ENCODE measurements at regions not wholly inside any gene's neighbourhood (a gene's known extent, or its start where the extent isn't known, plus 50 kb on each side); places are given as distances from the start of the nearest gene placed in this dataset.

- CTCF ChIA-PET = no interaction called here
- POLR2A ChIA-PET = no interaction called here
- Mint-ChIP-seq H3K4me3 (no peak overlapping the region), H3K27ac (no peak overlapping the region), H3K36me3 (no peaks in the 10 kb centered on the region), H3K27me3 (ENCODE audit: low read depth) (no peaks in the 10 kb centered on the region), H3K4me1 (peaks cover 2% of the 10 kb centered on the region; the same call in 1 of the 2 replicates), H3K9me3 (peaks cover 5% of the 10 kb centered on the region)
- TF ChIP-seq, protein P1, sequence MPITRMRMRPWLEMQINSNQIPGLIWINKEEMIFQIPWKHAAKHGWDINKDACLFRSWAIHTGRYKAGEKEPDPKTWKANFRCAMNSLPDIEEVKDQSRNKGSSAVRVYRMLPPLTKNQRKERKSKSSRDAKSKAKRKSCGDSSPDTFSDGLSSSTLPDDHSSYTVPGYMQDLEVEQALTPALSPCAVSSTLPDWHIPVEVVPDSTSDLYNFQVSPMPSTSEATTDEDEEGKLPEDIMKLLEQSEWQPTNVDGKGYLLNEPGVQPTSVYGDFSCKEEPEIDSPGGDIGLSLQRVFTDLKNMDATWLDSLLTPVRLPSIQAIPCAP (CRISPR knock-in tag; IDR thresholded peaks at IDR 0.05) = no peak
- no peak for TF ChIP-seq FOXJ3 (CRISPR knock-in tag; IDR thresholded peaks at IDR 0.05; ENCODE audit: borderline replicate concordance)
- TF ChIP-seq TEAD1 (CRISPR knock-in tag; IDR thresholded peaks at IDR 0.05) = no peak
- TF ChIP-seq ZNF671 (CRISPR knock-in tag; IDR thresholded peaks at IDR 0.05) = no peak
- TF ChIP-seq, protein P2, sequence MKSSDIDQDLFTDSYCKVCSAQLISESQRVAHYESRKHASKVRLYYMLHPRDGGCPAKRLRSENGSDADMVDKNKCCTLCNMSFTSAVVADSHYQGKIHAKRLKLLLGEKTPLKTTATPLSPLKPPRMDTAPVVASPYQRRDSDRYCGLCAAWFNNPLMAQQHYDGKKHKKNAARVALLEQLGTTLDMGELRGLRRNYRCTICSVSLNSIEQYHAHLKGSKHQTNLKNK (CRISPR knock-in tag; IDR thresholded peaks at IDR 0.05) = no peak
- TF ChIP-seq TEAD4 (CRISPR knock-in tag; IDR thresholded peaks at IDR 0.05) = no peak
- no peak for TF ChIP-seq ATF1 (CRISPR knock-in tag; IDR thresholded peaks at IDR 0.05)
- TF ChIP-seq SMAD3 (CRISPR knock-in tag; IDR thresholded peaks at IDR 0.05; ENCODE audit: borderline replicate concordance) = no peak
- no peak for TF ChIP-seq NFATC4 (CRISPR knock-in tag; IDR thresholded peaks at IDR 0.05)
- no peak for TF ChIP-seq ATF3 (CRISPR knock-in tag; conservative IDR thresholded peaks at IDR 0.05)
- no peak for TF ChIP-seq PRDM15 (CRISPR knock-in tag; IDR thresholded peaks at IDR 0.05)
- no peak for ATAC-seq
- no peak for DNase-seq (ENCODE audit: low spot score)
Observed at GRCh38 chr12:66739940-66740651, 61.2 kb upstream of the GRIP1 start.

DNA sequence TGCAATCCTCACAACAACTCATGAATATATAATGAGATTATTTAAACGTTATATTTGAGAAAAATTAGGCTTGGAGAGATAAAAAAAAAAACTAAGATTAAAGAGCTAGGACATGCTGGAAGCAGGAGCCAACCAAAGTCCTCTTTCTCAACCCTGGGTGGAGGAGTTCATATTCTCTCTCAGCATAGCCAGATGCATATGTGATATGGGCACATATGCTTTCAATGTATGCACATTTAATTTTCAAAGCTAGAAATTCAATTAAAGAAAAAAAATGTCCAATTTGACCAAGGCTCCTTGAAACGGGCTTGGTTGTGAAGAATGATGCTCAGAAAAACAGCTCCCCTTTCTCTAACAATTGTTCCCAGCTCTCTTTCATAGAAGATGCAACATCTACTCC is 61.9 kb upstream of the GRIP1 start:
- H3K27me3 Mint-ChIP-seq (ENCODE audit: low read depth) = no peaks in the 10 kb centered on the region

DNA sequence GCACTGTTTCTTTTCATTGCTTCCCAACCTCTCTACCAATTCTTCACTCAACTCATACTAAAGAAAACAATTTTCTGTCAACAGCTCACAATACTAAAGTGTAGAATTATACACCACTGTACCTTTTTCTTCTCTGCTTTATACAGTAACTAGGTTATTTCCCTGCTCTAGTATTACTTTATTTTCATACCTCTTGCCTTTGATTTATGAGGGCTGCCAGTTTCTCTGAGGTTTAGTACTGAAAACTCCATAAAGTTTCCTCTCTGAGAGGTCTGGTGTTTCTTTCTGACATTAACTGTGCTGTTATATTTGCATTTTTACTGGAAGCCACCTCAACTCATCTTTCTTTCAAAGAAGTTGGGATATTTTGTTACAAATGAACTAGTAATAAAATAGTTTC is 63.0 kb upstream of the GRIP1 start:
- H3K9me3 Mint-ChIP-seq = peaks cover 5% of the 10 kb centered on the region
- ChIA-PET CTCF (no interaction called here), POLR2A (no interaction called here)
- no peak for ATAC-seq
- H3K4me3 Mint-ChIP-seq = no peak overlapping the region
- H3K36me3 Mint-ChIP-seq = no peaks in the 10 kb centered on the region
- H3K27me3 Mint-ChIP-seq (ENCODE audit: low read depth) = no peaks in the 10 kb centered on the region
- no peak for DNase-seq (ENCODE audit: low spot score)
- peaks cover 14% of the 10 kb centered on the region for H3K4me1 Mint-ChIP-seq
- no peak overlapping the region for H3K27ac Mint-ChIP-seq
- no peak for TF ChIP-seq CBFB (CRISPR knock-in tag; IDR thresholded peaks at IDR 0.05; ENCODE audit: low read depth)
- TF ChIP-seq, protein P3, sequence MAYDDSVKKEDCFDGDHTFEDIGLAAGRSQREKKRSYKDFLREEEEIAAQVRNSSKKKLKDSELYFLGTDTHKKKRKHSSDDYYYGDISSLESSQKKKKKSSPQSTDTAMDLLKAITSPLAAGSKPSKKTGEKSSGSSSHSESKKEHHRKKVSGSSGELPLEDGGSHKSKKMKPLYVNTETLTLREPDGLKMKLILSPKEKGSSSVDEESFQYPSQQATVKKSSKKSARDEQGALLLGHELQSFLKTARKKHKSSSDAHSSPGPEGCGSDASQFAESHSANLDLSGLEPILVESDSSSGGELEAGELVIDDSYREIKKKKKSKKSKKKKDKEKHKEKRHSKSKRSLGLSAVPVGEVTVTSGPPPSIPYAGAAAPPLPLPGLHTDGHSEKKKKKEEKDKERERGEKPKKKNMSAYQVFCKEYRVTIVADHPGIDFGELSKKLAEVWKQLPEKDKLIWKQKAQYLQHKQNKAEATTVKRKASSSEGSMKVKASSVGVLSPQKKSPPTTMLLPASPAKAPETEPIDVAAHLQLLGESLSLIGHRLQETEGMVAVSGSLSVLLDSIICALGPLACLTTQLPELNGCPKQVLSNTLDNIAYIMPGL (CRISPR knock-in tag; IDR thresholded peaks at IDR 0.05) = no peak
- TF ChIP-seq NFYB (CRISPR knock-in tag; conservative IDR thresholded peaks at IDR 0.05; ENCODE audit: low read depth) = no peak
- TF ChIP-seq, protein P1 (CRISPR knock-in tag; IDR thresholded peaks at IDR 0.05) = no peak
- no peak for TF ChIP-seq ARID4B (CRISPR knock-in tag; IDR thresholded peaks at IDR 0.05; ENCODE audit: borderline replicate concordance)
- TF ChIP-seq ESRRA (CRISPR knock-in tag; IDR thresholded peaks at IDR 0.05; ENCODE audit: borderline replicate concordance) = no peak
- no peak for TF ChIP-seq ZNF219 (CRISPR knock-in tag; IDR thresholded peaks at IDR 0.05; ENCODE audit: borderline replicate concordance)
- no peak for TF ChIP-seq ZNF423 (CRISPR knock-in tag; IDR thresholded peaks at IDR 0.05)
- no peak for TF ChIP-seq MYBL2 (CRISPR knock-in tag; IDR thresholded peaks at IDR 0.05)

More for the DNA sequence above, 61.9 kb upstream of the GRIP1 start:
- CTCF ChIA-PET = no interaction called here
- DNase-seq (ENCODE audit: low spot score) (no peak), ATAC-seq (no peak)
- TF ChIP-seq ZNF263 (CRISPR knock-in tag; IDR thresholded peaks at IDR 0.05; ENCODE audit: low read depth) (no peak), PRRX2 (CRISPR knock-in tag; IDR thresholded peaks at IDR 0.05) (no peak), RORB (CRISPR knock-in tag; IDR thresholded peaks at IDR 0.05) (no peak), MXD4 (CRISPR knock-in tag; IDR thresholded peaks at IDR 0.05; ENCODE audit: borderline replicate concordance) (no peak), CREB1 (CRISPR knock-in tag; IDR thresholded peaks at IDR 0.05) (no peak), TEAD4 (CRISPR knock-in tag; IDR thresholded peaks at IDR 0.05) (no peak)
- H3K36me3 Mint-ChIP-seq = no peaks in the 10 kb centered on the region
- H3K27ac Mint-ChIP-seq = no peak overlapping the region
- peaks cover 5% of the 10 kb centered on the region for H3K9me3 Mint-ChIP-seq
- peaks cover 8% of the 10 kb centered on the region for H3K4me1 Mint-ChIP-seq
- POLR2A ChIA-PET = no interaction called here
- H3K4me3 Mint-ChIP-seq = no peak overlapping the region
